HG02610 (cell line): ENCODE measurements at regions not wholly inside any gene's neighbourhood (a gene's known extent, or its start where the extent isn't known, plus 50 kb on each side); places are given as distances from the start of the nearest gene placed in this dataset.
"Not testable (repeated sequence)": the region's sequence is repeated elsewhere in the genome, so short reads cannot be mapped to it uniquely, and the experiment has no call there.

ENCODE experiments used
- ATAC-seq: cut with Tn5 transposase; IDR thresholded peaks from one replicate; pipeline ENCODE4 v1.9.1; 2021; ENCODE audit warnings: mild to moderate bottlenecking, moderate library complexity; ENCODE audit not compliant: unreplicated experiment

DNA sequence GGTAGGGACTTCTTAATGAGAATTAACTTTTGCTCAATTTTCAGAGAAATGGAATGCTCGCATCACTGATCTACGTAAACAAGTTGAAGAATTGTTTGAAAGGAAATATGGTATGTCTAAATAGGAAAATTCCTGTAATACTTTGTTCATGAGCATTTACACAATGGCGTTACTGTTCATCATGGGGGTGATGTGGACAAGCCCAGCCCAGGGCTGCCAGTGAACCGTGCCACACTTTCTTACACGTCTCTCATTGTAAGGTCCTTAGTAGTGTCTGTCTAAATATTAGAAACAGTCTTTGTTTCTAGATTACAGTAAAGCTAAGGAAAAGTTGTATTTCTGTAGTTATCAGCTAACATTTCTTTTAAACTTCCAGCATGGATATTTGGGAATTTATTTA is 91.0 kb upstream of the SPDYE9 start:
- ATAC-seq = not testable (repeated sequence)

DNA sequence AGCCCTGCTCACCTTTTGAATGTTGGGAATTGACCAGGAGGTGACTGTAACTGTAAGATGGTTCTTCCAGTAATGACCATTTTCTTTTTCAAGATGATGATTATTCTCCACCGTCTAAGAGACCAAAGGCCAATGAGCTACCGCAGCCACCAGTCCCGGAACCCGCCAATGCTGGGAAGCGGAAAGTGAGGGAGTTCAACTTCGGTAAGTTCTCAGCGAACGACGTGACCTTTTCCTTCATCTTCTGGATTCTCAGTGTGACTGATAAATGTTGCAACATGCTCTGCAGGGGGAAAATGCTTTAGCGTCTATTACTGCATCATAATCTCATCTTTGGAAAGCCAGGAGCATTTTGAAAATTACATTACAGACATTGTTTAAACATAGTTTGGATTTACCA is 89.5 kb upstream of the SPDYE9 start:
- ATAC-seq = not testable (repeated sequence)

DNA sequence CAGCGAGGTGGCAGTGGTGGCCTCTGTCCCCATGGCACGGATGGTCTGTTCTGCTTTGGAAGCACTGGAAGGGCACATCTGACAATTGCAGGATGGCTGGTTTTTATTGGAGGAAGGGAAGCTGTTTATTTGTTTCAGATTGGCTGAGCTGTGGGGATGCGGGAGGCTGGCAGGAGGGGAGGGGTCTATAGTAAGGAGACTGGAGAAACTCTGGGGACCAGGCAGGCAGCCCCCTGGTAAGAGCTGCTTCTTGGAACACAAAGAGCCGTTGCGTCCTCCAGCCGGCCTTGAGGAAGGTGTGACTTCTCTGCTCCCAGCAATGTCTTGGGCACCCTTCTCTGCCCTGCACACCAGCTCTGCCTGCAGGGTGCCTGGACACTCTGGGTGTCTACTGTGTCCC is 85.1 kb upstream of the SPDYE9 start:
- not testable (repeated sequence) for ATAC-seq

DNA sequence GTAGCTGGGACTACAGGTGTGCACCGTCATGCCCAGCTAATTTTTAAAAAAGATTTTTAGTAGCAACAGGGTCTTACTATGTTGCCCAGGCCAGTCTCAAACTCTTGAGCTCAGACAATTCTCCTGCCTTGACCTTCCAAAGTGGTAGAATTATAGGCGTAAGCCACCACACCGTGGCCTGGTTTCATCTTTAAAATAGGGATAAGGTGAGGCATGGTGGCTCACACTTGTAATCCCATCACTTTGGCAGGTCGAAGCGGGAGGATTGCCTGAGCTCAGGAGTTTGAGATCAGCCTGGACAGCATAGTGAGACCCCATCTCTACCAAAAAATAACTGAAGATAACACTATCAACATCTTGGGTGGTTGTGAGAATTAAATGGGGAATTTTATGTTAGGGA is 84.6 kb upstream of the SPDYE9 start:
- not testable (repeated sequence) for ATAC-seq

DNA sequence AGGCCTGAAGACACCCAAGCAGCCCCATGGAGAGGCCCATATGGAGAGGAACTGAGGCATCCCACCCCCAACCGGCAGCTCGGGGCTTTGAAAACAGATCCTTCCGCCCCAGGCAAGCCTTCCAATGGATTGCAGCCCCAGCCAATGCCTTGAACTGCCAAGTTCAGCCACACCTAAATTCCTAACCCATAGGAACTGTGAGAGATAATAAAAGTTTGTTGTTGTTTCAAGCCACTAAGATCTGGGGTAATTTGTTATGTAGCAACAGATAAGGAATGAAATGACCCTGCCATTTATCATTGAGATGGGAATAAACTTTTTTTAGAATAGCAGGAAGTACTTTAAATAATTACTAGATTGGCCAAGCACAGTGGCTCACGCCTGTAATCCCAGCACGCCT is 80.3 kb upstream of the SPDYE9 start:
- ATAC-seq = not testable (repeated sequence)

DNA sequence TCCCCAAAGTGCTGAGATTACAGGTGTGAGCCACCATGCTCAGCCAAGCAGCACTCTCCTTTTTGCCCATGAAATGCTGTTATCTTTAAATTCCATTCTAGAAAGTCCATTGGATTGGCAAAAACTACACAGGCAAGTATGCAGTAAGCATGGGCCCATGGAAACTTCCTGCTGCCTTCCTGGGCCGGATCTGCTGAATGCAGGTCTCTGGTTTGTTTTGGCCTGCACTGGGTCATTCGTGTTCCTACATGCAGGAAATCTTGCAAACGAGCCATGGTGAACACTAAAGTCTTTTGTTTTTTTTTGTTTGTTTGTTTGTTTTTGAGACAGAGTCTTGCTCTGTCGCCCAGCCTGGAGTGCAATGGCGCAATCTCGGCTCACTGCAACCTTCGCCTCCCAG is 76.8 kb upstream of the SPDYE9 start:
- not testable (repeated sequence) for ATAC-seq

DNA sequence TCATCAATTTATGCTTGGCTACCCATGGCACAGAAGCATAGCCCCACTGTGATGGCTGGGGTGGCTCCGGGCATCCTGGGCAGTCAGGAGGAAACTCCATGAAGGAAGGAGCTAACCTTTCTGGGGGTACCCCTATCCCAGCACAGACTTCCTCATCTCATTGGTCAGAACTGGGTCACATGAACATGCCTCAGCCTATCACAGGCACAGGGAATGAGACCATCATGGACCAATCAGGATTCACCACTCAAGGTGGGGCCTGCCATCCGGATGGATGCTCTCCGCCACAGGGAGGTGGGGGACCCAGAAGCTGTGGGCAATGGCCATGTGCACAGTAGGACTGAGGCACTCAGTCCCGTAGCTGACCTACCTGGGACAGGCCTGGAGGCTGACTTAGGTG is 75.9 kb upstream of the SPDYE9 start:
- ATAC-seq = not testable (repeated sequence)

DNA sequence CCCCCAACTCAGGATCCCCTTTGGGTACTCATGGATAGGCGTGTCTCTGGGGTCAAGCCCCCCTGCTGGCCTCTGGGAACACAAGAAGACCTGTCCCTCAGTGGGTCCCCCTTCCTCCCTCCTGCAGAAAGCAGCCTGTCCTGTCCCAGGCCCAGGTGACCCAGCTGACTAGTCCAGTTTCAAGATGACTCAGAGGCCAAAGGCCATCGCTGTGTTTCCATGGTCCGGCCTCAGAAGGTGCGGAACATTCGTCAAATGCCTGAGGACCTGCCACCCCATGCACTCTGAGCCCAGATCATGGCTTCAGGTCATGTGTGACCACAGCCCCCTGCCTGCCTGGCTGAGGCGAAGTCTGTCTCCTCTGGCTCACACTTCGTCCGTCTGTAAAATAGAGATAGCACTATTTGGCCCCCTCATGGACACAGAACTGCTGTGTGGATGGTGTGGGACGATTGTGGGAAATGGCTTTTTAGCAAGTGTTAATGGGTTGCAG is 71.4 kb upstream of the SPDYE9 start:
- ATAC-seq = not testable (repeated sequence)

DNA sequence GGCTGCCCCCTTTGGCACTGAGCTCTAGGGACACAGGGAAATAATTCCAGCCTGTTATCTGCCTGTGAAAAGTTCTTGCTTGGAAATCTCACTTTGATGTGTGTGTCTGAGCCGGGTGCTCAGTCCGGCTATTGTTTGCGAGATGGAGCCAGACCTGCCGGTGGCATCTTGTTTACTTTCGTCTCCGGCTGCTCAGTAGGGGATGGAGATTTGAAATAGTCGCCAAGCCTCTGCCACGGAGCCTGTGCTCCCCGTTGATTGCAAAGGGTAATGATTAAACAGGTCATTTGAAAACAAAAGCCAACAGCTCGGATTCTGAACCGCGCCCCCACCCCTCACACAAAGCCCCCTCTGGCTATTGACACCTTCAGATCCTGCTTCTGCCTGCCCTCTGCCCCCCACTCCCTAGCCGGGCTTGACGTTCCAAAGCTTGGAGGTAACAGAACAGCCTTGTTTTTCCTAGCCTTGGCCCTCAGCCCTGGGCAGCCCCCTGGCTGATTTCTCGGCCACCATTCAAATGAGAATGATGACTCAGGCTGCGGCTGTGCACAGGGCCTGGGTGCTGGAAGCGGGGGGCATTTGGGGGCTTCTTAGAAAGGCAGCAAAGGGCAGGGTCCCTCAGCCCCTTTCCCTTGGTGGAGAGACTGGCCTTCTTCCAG is 70.8 kb upstream of the SPDYE9 start:
- not testable (repeated sequence) for ATAC-seq

DNA sequence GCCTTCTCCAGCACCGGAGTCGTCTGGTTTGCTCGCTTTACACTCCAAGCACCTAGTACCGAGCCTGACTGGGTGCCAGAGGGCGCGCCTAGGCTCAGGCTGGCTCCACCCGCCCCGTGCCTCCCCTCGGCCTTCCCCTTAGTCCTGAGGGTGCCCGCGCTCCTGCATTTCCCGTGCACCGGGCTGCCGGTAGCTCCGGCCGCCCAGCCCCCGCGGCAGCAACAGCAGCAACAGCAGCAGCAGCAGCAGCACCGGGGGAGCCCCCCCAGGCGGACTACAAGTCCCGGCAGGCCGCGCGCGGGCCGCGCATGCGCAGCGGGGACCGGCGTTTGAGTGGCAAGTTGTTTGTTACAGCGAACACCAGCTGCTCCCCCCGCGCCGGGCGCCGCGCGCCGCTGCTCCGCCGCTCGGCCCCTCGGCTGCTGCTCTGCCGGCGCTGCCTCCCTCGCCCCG is 68.8 kb upstream of the SPDYE9 start:
- peak; percentile 93 for ATAC-seq

DNA sequence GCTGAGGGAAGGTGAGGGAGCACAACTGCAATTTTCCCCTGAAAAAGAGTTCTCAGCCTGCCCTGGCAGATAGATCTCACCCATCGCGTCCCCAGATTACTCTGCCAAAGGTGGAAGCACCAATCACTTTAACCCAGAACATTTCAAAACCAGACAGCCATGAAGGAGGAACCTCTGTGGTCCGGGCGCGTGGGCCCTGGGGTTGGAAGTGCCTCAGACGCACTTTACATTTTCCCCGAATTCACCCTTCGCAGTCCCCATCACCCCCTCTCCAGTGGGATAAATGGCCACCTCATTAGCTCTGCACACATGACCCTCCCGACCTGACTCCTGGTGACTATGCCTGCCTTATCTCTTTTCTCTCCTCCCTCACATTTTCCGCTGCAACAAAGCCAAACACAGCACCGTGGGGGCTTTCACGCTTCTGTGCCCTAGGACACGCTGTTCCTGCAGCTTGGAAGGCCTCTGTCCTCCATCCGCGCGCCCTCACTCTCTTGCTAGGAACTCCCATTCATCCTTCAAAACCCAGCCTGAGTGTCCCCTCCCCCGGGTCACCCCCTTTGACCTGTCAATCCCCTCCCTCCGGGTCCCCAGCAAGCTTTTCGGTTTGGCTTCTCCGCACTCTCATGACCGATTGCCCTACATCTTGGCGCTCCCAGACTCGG is 68.2 kb upstream of the SPDYE9 start:
- ATAC-seq = not testable (repeated sequence)

DNA sequence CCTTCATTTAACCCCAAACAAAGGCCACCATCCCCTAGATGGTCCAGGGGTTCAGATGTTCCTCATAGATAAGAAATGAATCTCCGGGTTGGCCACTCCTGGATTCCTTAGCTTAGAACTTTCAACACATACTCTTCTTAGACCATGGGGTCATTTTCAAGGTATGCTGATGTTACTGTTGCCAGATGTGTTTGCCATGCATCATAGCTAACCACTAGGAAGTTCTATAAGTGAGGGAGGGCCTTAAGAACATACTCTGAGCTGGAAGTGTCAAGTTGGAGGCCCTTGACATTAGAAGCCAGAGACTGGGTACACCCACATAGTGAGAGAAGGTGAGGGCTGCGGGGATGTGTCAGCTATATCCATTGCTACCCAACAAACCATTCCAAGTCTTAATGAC is 62.7 kb upstream of the SPDYE9 start:
- ATAC-seq = not testable (repeated sequence)

DNA sequence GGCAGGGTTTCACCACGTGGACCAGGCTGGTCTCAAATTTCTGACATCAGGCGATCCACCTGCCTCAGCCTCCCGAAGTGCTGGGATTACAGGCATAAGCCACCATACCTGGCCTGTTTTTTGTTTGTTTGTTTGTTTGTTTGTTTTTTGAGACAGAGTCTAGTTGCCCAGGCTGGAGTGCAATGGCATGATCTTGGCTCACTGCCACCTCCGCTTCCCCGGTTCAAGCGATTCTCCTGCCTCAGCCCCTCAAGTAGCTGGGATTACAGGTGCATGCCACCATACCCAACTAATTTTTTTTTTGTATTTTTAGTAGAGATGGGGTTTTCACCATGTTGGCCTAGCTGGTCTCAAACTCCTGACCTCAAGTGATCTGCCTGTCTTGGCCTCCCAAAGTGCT is 61.8 kb upstream of the SPDYE9 start:
- ATAC-seq = not testable (repeated sequence)

DNA sequence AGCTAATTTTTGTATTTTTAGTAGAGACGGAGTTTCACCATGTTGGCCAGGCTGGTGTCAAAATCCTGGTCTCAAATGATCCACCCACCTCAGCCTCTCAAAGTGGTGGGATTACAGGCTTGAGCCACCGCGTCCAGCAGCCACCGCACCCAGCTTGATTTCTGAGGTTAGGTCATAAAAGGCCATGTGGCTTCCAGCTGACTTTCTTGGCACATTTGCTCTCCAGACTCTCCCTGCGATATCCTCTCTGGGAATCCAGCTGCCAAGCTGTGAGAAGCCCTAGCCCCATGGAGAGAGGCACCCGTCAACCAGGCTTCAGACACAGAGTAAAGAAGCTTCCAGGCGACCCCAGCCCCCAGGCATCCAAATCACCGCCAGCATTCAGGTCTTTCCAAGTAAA is 58.2 kb upstream of the SPDYE9 start:
- ATAC-seq = not testable (repeated sequence)

DNA sequence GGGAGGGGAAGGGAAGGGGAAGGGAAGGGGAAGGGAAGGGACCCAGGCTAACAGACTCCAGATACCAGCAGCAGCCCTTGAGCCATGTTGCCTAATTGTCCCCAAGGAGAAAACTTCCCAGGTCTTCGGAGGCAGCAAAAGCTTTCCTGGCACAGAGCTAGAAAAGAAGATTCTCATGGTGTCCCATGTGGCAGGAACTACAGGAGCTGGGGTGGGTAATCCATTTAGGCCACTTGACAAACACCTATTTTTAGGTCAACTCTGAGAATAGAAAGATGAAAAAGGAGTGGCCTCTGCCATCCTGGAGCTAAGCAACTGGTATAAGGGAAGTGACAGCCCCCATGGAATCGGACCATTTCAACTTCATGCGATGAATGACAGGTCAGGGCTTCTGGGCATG is 52.1 kb upstream of the SPDYE9 start:
- not testable (repeated sequence) for ATAC-seq
